HG03520 (cell line): ENCODE measurements at regions not wholly inside any gene's neighbourhood (a gene's known extent, or its start where the extent isn't known, plus 50 kb on each side); places are given as distances from the start of the nearest gene placed in this dataset.
A peak's percentile ranks its signal among the peaks of the same experiment; 100 is the strongest.
"Not testable (repeated sequence)": the region's sequence is repeated elsewhere in the genome, so short reads cannot be mapped to it uniquely, and the experiment has no call there.

ENCODE experiments used
- ATAC-seq: cut with Tn5 transposase; IDR thresholded peaks from one replicate; pipeline ENCODE4 v1.9.1; 2021; ENCODE audit warnings: mild to moderate bottlenecking, moderate library complexity; ENCODE audit not compliant: unreplicated experiment

DNA sequence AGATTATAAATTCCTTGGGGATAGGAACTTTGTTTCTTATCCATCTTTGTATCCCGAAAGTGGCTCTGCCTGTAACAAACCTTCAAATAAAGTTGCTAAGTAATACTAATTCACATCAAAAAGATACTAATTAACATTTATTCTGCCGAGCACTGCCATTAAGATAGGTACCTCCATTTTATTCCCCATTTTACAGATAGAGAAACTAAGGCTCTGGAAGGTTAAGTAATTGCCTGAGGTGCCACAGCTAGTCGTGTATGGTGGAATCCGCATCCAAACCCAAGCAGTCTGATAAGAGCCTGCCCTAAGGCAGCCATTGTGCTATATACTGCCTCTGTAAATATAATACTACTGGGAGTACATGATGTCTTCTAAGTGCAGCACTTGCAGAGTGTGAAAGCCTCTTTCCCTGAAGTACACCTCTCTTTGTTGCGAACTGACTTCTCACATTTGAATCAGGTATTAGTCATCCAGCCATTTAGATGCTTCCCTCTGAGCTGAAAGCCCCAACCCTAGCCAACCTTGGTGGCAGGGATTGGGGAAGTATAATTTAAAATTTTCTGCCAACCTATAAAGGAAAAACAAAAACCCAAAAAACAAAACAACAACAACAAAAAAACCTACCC, 78.5 kb upstream of the CHD2 start:
- no peak for ATAC-seq

DNA sequence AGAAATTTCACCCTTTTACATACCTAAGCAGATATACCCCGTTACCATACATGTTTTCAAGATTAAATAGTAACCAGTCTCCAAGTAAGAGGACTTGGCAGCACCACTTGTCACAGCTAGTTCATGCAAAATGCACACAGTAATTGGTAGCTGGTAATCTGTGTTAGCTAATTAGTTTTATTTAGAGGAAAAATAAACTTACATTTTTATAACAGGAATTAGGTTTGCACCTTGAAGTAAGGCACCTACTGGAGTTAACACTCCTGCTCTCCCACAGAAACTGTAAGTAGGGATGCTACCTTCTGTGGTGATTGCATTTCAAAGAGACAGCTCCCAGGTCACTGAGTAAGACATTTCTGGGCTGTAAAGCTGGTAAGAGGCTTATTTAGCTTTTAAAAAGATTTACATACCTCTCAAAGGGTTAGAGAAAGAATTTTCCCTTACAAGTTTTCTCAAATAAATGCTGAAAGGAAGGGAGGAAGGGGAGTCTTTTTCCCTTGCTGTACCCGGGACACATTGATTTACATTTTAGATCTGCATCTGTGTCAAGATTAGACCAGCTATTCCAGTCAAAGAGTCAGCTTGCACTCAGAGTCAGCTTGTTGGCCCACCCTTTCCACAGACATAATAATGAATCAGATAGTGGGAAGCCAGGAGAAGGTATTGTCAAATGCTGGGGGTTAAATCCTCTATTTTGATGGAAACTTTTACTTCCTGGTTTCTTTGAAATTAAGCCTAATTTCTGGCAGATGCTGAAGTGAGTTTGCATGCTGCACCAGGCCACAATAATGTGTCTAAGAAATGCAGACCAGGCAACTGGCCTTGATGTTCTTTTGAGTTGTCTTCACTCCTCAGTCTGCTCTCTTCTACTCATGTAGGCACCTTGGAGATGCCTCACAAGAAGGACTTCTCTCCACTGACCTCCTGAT, 77.6 kb upstream of the CHD2 start:
- no peak for ATAC-seq

DNA sequence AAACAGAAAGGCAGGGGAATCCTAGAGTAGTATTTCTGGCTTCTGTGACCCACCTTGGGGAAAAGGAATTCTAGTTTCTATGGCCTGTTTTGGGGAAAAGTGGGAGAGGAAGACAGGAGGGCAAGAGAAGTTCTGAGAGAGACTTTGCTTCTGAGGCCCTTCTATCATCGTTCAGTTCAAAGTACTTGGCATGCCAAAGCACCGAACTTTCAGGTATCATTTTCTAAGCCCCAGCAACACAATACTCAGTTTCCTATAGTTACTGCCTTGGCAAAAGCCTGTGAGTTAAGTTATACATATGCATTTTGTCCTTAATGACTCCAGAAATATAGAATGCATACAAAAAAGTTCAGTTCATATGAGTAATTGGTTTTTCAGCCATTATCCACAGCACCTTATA, 74.1 kb upstream of the CHD2 start:
- ATAC-seq = no peak

DNA sequence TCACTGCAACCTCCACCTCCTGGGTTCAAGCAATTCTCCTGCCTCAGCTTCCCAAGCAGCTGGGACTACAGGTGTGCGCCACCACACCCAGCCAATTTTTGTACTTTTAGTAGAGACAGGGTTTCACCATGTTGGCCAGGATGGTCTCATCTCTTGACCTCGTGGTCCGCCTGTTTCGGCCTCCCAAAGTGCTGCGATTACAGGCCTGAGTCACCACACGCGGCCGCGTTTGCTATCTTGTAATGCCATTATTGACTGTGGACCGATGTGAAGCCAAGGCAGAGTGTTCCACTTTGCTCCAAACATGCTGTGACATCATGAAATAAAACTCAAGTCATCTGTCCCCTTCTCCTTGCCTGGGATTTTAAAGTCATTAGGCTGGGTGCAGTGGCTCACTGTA, 72.1 kb upstream of the CHD2 start:
- not testable (repeated sequence) for ATAC-seq

DNA sequence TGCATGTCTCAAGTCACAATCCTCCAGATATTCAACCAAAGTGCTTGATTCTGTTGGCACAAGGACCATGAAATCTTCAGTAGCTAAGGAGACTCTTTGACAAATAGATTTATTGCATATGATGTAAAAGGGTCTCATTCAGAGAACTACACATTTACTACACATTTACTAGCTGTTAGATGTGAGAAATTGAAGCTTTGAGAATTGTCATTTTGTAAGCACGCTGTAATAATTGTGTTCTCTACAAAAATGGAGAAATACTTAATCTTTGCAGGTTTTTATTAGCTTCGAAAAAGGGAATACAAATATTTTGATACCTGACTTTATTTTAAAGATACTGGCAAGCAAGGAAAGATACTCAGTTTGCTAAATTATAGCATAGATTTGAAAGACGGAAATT, 70.2 kb upstream of the CHD2 start:
- ATAC-seq = no peak

DNA sequence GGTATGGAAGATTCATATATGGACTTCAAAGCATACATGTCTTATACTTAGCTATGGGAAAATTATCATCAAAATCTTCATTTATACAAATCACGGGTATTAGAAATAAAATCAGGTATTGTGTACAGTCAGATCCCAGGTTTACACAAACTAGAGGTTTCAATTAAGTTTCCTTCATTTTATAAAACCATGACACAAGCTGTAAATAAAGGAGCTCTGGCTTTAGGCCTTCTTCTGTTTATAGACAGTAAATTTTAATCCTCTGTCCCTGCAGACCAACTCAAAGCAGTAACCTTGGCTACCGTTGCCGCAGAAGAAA, 68.8 kb upstream of the CHD2 start:
- no peak for ATAC-seq

DNA sequence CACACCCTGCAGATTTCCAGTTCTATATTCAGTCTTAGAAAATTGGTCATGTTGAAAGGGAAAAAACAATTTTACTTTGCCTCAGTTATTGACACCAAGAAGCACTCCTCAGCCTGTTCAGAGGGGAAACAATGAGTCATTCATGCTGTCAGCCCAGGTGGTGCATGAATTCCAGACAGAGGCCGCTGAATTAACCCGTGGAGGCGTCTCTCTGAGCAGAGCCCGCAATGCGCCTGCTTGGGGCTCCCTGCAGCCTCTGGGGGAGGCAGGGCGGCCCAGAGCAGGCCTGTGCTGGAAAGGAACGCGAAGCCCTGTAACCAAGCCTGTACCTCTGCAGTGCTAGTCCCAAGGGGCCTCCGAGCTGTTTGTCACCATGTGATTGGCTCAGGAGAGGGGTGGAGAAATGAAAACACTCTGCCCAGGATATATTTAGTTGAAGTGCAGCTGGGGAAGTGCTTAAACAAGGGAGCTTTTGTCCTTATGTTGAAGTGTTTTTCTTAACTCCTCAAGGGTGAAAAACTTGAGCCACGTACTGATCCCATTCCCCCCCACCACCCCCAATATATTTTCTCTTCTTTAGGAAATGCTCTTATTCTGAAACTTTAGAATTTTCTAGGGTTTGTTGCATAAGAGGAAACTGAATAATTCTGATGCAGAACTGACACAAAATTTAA, 68.3 kb upstream of the CHD2 start:
- peak; percentile 96 for ATAC-seq

DNA sequence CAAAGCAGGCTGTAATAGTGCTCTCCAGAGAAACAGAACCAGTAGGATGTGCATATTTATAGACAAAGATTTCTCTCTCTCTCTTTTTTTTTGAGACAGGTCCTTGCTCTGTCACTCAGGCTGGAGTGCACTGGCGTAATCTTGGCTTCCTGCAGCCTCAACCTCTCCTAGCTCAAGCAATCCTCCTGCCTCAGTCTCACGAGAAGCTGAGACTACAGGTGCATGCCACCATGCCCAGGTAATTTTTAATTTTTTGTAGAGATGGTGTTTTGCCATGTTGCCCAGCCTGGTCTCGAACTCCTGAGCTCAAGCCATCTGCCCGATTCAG, 67.1 kb upstream of the CHD2 start:
- no peak for ATAC-seq

DNA sequence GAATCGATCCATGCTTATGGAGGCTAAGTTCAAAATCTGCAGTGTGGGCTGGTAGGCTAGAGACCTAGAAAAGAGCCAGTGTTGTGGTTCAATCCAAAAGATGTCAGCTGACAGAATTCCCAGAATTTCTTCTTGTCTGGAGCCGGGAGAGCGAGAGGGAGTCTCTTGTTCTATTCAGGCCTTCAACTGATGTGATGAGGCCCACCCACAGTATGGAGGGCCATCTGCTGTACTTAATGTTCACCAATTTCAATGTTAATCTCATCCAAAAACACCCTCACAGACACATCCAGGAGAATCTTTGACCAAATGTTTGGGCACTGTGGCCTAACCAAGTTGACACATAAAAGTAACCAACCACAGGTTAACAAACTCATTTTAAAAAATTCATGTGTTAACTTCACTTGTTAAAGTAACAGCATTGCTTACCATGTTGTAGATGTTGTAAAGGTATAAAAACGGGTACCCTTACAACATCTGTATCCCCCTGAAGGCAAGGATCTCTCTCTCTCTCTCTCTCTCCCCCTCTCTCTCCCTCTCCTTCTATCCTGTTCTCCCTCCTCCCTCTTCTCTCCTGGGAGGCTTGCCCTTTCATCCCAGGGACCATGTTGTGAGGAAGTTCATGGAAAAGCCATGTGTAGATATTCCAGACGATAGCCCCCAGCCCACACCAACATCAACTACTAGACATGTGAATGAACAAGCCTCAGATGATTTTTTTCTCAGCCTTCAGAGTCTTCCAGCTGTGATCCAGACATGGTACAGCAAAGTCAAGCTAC, 66.4 kb upstream of the CHD2 start:
- ATAC-seq = no peak

DNA sequence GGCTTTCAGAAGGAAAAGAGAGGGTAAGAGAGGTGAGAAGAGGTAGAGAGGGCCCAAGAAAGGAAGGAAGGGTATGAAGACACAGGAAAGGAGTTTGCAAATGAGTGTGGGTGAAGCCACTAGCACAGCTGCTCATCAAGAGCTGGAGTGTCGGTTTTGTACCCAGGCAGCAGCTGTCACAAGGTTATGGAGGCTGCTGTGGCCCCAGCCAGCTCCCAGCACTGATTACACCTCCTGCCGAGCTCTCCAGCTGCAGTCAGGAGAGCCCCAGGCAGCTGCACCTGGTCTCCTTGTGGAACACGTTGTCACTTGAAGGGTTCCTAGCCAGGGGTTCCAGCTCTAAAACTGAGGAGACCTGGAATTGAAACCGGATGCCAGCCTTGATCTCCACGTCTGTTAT, 60.4 kb upstream of the CHD2 start:
- ATAC-seq = peak; percentile 69

DNA sequence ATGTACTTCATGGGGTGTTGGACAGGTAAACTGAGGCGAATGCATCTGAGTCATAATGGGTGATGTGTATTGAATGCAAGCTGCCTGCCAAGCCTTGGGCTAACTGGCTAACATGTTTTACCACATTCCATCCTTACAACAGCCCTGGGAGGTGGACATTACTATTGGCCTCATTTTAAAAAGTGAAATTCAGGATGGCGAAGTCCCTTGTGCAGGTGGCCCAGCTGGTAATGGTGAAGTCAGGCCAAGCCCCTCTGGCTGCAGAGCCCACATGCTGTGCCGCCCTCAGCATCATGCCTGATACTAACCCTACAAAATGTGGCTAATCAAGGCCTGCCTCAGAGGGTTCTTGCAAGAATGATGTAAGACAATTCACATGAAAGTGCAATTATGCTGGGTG, 60.0 kb upstream of the CHD2 start:
- no peak for ATAC-seq

DNA sequence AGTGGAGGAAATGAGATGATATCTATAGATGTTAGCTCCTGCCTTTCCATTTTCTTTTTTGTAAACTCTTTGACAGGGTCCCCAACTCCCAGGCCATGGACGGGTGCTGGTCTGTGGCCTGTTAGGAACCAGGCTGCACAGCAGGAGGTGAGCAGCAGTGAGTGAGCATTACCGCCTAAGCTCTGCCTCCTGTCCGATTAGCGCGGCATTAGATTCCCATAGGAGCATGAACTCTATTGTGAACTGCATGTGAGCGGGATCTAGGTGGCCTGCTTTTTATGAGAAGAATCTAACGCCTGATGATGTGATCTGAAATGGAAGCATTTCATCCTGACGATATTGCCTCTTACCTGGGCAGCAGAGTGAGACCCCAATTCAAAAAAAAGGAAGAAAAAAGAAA, 56.8 kb upstream of the CHD2 start:
- no peak for ATAC-seq

DNA sequence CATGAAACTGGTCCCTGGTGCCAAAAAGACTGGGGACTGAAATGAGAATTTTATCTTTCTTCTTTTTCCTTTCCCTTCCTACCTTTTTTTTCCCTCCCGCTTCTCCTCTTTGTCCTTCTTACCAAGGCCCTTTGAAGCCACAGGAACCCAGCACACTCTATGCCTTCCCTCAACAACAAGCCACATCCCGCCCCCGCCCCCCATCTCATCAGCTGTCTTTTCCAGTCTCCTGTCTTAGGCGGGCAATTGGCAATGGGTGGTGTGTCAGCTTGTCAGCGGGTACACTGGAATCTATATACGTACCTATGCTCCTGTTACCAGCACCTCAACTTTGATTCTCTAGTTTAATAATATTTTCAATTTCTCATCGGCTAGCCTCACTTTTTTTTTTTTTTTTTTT, 56.3 kb upstream of the CHD2 start:
- ATAC-seq = no peak

DNA sequence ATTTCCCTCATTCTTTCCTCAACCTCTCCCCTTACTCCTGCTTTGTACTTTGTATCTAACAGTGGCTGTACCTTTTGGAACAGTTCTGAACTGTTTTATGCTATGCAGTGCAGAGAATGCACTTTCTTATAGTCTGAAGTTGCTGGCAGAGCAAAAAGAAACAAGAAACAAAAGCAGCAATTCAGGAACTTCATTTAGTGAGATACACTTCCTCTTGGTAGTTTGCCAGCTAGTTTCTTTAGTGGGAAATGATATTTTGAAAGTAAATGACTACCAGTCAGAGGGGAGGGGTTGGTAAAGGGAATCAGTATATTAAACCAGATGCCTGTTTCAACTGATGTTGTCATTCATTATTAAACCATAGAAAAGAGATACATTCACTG, 55.0 kb upstream of the CHD2 start:
- no peak for ATAC-seq

DNA sequence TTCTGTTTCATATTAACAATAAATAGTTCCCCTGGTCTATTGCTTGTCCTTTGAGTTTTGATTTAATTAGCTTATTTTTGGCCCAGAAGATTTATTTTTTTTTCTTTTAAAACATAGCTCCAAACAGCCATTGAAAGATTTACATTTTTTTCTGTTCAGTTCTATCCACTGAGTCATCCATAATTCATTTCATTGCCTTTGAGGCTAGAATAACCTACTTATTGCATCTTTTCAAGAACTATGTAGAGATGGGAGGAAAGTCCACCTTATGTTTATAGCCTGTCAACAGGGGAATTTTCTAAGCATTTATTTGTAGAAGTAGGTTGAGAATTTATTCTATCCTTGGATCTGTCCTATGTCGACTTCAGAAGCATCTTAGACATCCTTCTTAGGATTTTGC, 53.4 kb upstream of the CHD2 start:
- ATAC-seq = no peak

DNA sequence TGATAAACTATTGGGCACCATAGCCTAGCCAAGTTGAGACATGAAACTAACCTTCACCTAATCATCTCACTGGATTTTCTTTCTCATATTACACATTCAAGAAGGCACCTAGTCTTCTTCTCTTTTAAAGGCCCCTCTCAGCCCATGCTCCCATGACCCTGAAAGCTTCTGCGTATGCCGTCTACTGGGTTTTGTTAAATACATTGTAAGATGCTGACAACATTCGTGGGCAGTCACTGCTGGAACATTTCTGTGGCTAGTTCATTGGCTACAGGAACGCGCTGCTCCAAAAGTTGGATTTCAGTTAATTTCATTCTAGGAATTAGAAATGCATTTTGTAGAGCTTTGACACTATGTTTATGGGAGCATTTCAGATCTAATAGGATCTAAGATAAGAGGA, 52.3 kb upstream of the CHD2 start:
- no peak for ATAC-seq

DNA sequence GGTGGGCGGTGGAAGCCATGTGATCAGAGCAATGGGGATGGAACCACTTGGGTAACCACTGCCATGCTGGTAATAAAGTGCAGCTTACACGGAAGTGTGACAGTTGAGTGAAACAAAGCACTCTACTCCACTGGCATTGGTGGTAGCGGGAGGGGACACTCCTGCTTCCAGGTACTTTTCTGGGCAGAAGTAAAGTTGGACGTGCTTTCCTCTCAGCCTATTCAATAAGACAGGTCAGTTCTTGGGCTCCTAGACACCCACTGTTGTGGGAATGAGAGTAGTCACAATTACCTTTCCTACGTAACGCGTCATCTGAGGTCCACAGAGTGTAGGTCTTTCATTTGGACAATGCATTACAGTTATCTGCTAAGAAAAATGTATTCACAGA, 51.7 kb upstream of the CHD2 start:
- ATAC-seq = no peak

DNA sequence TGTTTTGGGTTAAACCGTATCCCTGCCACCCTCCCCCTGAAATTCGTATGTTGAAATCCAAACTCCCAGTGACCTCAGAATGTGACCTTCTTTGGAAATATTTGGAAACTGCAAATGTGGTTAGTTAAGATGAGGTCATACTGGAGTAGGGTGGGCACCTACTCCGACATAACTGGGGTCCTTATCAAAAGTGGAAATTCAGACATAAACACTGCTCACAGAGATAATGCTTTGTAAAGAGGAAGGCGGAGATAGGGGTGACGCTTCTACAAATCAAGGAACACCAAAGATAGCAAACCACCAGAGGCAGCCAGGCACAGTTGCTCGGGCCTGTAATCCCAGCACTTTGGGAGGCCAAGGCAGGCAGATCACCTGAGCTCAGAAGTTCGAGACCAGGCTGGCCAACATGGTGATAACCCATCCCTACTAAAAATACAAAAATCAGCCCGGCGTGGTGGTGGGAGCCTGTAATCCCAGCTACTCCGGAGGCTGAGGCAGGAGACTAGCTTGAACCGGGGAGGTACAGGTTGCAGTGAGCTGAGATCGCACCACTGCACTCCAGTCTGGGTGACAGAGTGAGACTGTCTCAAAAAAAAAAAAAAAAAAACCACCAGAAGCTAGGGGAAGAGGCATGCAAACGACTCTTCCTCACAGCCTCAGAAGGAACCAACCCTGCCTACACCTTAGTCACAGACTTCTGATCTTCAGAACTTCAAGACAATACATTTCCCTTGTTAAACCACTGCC, 51.1 kb upstream of the CHD2 start:
- peak; percentile 56 for ATAC-seq

DNA sequence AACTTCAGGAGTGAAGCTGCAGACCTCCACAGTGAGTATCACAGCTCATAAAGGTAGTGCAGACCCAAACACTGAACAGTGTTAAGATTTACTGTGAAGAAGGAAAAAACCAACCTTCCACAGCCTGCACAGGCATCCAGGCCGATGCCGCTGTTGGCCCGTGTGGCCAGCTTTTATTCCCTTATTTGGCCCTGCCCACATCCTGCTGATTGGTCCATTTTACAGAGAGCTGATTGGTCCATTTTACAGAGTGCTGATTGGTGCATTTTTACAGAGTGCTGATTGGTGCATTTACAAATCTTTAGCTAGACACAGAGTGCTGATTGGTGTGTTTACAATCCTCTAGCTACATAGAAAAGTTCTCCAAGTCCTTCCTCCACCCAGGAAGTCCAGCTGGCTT, 49.9 kb upstream of the CHD2 start:
- not testable (repeated sequence) for ATAC-seq
